Mesendoderm (in vitro differentiated cells): ENCODE measurements at regions not wholly inside any gene's neighbourhood (a gene's known extent, or its start where the extent isn't known, plus 50 kb on each side); places are given as distances from the start of the nearest gene placed in this dataset.
"Not testable (repeated sequence)": the region's sequence is repeated elsewhere in the genome, so short reads cannot be mapped to it uniquely, and the experiment has no call there.

Experiments
- DNase-seq: peaks from one replicate; pipeline ENCODE4 v3.0.0; 2013
- H2AK5ac ChIP-seq: 2 replicates; pipeline ENCODE4 v1.6.1; 2013; ENCODE audit warnings: low read length, inconsistent platforms
- H2BK120ac ChIP-seq: 2 replicates; pipeline ENCODE4 v1.6.1; 2013; ENCODE audit warnings: low read depth, mild to moderate bottlenecking, low read length, moderate library complexity, mixed read lengths
- H2BK15ac ChIP-seq: replicated peaks from 2 replicates; pipeline ENCODE4 v1.6.1; 2013; ENCODE audit warnings: low read depth, mild to moderate bottlenecking, moderate library complexity
- H2BK5ac ChIP-seq: 2 replicates; pipeline ENCODE4 v1.6.1; 2013; ENCODE audit warnings: low read length, inconsistent platforms
- H3K18ac ChIP-seq: 2 replicates; pipeline ENCODE4 v1.6.1; 2013; ENCODE audit warnings: mild to moderate bottlenecking, low read length, mixed read lengths
- H3K23ac ChIP-seq: one replicate; pipeline ENCODE4 v1.6.1; 2013; ENCODE audit warnings: low read length
- H3K27ac ChIP-seq: 2 replicates; pipeline ENCODE4 v1.5.1; 2013; ENCODE audit warnings: low read depth, mild to moderate bottlenecking, inconsistent platforms, low read length, moderate library complexity
- H3K27me3 ChIP-seq: 2 replicates; pipeline ENCODE4 v1.6.1; 2013; ENCODE audit warnings: low read length, control low read depth, mild to moderate bottlenecking, inconsistent platforms; ENCODE audit not compliant: insufficient read depth, poor library complexity
- H3K36me3 ChIP-seq: 2 replicates; pipeline ENCODE4 v1.6.1; 2013; ENCODE audit warnings: low read length, inconsistent platforms; ENCODE audit not compliant: control insufficient read depth, insufficient read depth
- H3K4ac ChIP-seq: one replicate; pipeline ENCODE4 v1.6.1; 2013; ENCODE audit warnings: low read depth, mild to moderate bottlenecking, low read length, moderate library complexity
- H3K4me1 ChIP-seq: 2 replicates; pipeline ENCODE4 v1.6.1; 2013; ENCODE audit warnings: low read depth, low read length, inconsistent platforms; ENCODE audit not compliant: control insufficient read depth
- H3K4me2 ChIP-seq: 2 replicates; pipeline ENCODE4 v1.6.1; 2013; ENCODE audit warnings: low read length
- H3K4me3 ChIP-seq: 2 replicates; pipeline ENCODE4 v1.5.1; 2013; ENCODE audit warnings: mild to moderate bottlenecking, low read length
- H3K56ac ChIP-seq: one replicate; pipeline ENCODE4 v1.6.1; 2013; ENCODE audit warnings: low read length
- H3K79me1 ChIP-seq: 2 replicates; pipeline ENCODE4 v1.6.1; 2013; ENCODE audit warnings: low read length, inconsistent platforms
- H3K79me2 ChIP-seq: 2 replicates; pipeline ENCODE4 v1.6.1; 2013; ENCODE audit warnings: mild to moderate bottlenecking, low read length; ENCODE audit not compliant: control insufficient read depth, insufficient read depth
- H3K9ac ChIP-seq: 2 replicates; pipeline ENCODE4 v1.6.1; 2013; ENCODE audit warnings: low read length, inconsistent platforms
- H4K5ac ChIP-seq: one replicate; pipeline ENCODE4 v1.6.1; 2013; ENCODE audit warnings: low read length
- H4K8ac ChIP-seq: one replicate; pipeline ENCODE4 v1.6.1; 2013; ENCODE audit warnings: low read depth, mild to moderate bottlenecking, control low read depth, low read length, moderate library complexity
- WGBS: extraction: QIAGEN DNeasy Blood & Tissue Kit; methylation state at CpG from one replicate; pipeline ENCODE4 v1.1.7; 2013; ENCODE audit warnings: low lambda C conversion rate, missing lambda C conversion rate; ENCODE audit not compliant: insufficient coverage; ENCODE audit errors: extremely low coverage; 5-methylcytosine and 5-hydroxymethylcytosine counted together

DNA sequence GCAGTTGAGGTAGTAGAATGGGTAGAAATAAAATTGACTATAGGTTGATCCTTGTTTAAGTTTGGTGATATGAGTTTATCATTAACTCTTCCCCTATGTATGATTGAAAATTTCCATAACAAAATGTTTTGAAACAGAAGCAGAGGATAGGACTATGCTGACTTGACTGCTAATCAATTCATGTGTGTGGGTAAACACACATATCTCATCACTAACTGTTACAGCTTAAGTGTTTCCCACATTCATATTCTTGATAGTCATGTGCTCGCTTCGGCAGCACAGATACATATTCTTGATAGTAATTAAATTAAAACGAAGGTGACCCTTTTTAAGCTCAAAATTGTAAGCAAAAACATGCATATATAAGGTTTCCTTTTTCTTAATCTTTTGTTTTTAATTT is 68.2 kb upstream of the SAMSN1 start:
- WGBS: no CpG with 5 or more reads among the region's 3 CpGs
- H3K4me2 ChIP-seq: no peak overlapping the region
- no peaks in the 10 kb centered on the region for H3K4me1 ChIP-seq
- H3K9ac ChIP-seq: no peak overlapping the region
- H2BK120ac ChIP-seq: no peak overlapping the region
- no peaks in the 10 kb centered on the region for H3K79me1 ChIP-seq
- no peak overlapping the region for H4K8ac ChIP-seq
- no peaks in the 10 kb centered on the region for H3K36me3 ChIP-seq
- no peak overlapping the region for H3K4ac ChIP-seq
- no peak for DNase-seq
- H3K23ac ChIP-seq: no peak overlapping the region
- H2AK5ac ChIP-seq: no peak overlapping the region
- H3K18ac ChIP-seq: no peak overlapping the region
- no peak overlapping the region for H3K4me3 ChIP-seq
- H4K5ac ChIP-seq: no peak overlapping the region
- no peaks in the 10 kb centered on the region for H3K27me3 ChIP-seq
- no peak overlapping the region for H2BK15ac ChIP-seq
- H3K79me2 ChIP-seq: no peaks in the 10 kb centered on the region
- no peak overlapping the region for H3K27ac ChIP-seq
- H3K56ac ChIP-seq: no peak overlapping the region
- no peak overlapping the region for H2BK5ac ChIP-seq

DNA sequence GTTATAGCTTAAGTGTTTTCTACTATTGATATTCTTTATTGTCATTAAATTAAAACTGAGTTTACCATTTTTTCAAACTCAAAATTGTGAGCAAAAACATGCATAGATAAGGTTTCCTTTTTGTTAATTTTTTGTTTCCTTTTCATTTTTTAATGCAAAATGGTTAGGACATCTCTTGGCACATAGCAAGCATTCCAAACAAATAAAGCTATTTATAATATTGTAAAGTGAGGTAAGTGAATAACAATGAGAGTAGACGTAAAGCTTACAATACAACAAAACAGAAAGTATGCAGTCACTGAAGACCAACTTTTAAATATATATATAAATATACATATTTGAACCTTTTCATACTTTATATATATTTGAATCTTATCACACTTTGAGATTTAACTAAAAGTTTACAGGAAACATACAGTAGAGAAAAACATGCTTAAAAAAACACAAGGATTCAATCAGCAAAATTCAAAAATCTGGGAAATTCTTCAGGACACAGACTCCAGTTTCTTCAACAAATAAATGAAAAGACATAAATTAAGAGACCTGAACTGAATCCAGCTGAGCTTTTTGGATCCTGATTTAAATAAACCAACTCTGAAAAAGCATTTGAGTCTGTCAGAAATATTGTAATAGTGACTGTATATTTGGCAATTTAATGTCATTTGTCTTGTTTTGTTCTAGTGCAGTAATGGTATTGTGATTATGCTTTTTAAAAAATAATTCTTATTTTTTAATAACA is 67.5 kb upstream of the SAMSN1 start:
- DNase-seq: no peak
- no peak overlapping the region for H4K8ac ChIP-seq
- no peak overlapping the region for H2AK5ac ChIP-seq
- no peak overlapping the region for H2BK5ac ChIP-seq
- no peak overlapping the region for H4K5ac ChIP-seq
- H3K79me2 ChIP-seq: no peaks in the 10 kb centered on the region
- no peaks in the 10 kb centered on the region for H3K36me3 ChIP-seq
- no peak overlapping the region for H3K56ac ChIP-seq
- H3K79me1 ChIP-seq: no peaks in the 10 kb centered on the region
- no peak overlapping the region for H3K27ac ChIP-seq
- no peak overlapping the region for H3K4me2 ChIP-seq
- H3K4me1 ChIP-seq: no peaks in the 10 kb centered on the region
- no peak overlapping the region for H3K4ac ChIP-seq
- H3K23ac ChIP-seq: no peak overlapping the region
- H3K27me3 ChIP-seq: no peaks in the 10 kb centered on the region
- H2BK120ac ChIP-seq: no peak overlapping the region
- H3K4me3 ChIP-seq: no peak overlapping the region
- H3K9ac ChIP-seq: no peak overlapping the region
- no peak overlapping the region for H3K18ac ChIP-seq
- no CpG with 5 or more reads among the region's 1 CpG for WGBS
- no peak overlapping the region for H2BK15ac ChIP-seq

DNA sequence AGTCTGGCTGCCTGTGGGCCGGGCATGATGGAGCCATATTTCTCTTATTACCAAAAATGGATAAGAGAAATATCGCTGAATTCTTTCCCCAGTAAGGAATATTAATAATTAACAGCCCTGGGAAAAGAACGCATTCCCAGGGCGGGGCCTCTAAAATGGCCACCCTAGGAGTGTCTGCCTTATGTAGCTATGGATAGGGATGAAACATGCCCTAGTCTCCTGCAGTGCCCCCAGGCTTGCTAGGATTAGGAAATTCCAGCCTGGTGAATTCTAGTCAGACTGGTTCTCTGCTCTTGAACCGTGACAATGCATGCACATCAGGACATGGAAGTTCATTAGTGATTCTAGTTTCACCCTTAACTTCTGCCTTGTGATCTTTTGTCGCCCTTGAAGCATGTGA is 64.0 kb upstream of the SAMSN1 start:
- not testable (repeated sequence) for H3K23ac ChIP-seq, H3K79me2 ChIP-seq, H3K4ac ChIP-seq, DNase-seq, H3K79me1 ChIP-seq, H3K9ac ChIP-seq, H3K18ac ChIP-seq, H3K4me1 ChIP-seq, H3K4me3 ChIP-seq, H3K36me3 ChIP-seq, H2BK120ac ChIP-seq, H3K4me2 ChIP-seq, H4K5ac ChIP-seq, H2BK5ac ChIP-seq, H4K8ac ChIP-seq, H3K27me3 ChIP-seq, H2BK15ac ChIP-seq, H3K27ac ChIP-seq, H3K56ac ChIP-seq, H2AK5ac ChIP-seq
- WGBS: no CpG with 5 or more reads among the region's 6 CpGs

DNA sequence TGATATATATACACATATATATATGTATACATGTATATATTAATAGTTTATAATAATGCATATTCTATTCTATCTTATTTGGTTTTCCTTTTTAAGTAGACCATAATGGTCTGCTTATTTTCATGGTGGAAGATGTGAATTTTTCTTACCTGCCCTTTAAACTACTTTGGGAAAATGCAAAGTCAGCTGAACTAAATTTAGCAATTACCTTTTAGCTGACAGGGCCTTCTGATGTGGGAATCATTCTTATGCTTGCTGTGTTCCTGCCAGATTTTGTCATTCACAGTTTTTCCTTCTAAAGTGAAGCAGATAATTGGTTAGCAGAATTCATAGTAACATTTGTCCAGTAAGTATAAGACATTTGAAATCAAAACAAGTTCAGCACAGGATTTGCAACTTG is 63.2 kb upstream of the SAMSN1 start:
- H3K79me1 ChIP-seq: no peaks in the 10 kb centered on the region
- no peak overlapping the region for H3K27ac ChIP-seq

DNA sequence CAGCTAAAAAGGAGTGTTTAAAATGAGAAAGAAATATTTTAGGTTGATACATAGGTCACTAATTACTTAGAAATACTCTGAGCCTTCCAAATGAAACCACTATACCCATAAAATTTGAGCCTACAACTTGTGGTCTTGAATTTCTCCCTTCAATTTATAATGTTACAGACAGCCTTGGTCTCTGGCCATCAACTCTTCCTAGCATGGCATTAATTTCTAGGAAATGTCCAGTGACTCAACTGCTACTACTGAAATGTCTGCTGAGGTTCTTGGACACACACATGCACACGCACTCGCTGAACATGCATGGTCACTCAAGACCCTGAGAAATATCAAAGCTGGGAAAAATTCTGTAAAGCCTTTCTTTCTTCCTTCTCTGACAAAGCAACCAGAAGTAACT is 61.1 kb upstream of the SAMSN1 start:
- no peak for DNase-seq
- H2BK120ac ChIP-seq: no peak overlapping the region
- no peaks in the 10 kb centered on the region for H3K4me1 ChIP-seq
- no peak overlapping the region for H3K9ac ChIP-seq
- no peaks in the 10 kb centered on the region for H3K36me3 ChIP-seq
- no peak overlapping the region for H3K4ac ChIP-seq
- no peaks in the 10 kb centered on the region for H3K27me3 ChIP-seq
- H4K5ac ChIP-seq: no peak overlapping the region
- no CpG with 5 or more reads among the region's 2 CpGs for WGBS
- H3K56ac ChIP-seq: no peak overlapping the region
- H4K8ac ChIP-seq: no peak overlapping the region
- no peak overlapping the region for H3K23ac ChIP-seq
- H2BK15ac ChIP-seq: no peak overlapping the region
- no peaks in the 10 kb centered on the region for H3K79me2 ChIP-seq
- no peak overlapping the region for H2BK5ac ChIP-seq
- H3K27ac ChIP-seq: no peak overlapping the region
- H3K18ac ChIP-seq: no peak overlapping the region
- H2AK5ac ChIP-seq: no peak overlapping the region
- no peaks in the 10 kb centered on the region for H3K79me1 ChIP-seq
- no peak overlapping the region for H3K4me3 ChIP-seq
- no peak overlapping the region for H3K4me2 ChIP-seq

More for the DNA sequence above, 63.2 kb upstream of the SAMSN1 start:
- no peak for DNase-seq
- Histone ChIP-seq H2BK5ac (no peak overlapping the region), H3K79me2 (no peaks in the 10 kb centered on the region), H2BK15ac (no peak overlapping the region), H3K4me3 (no peak overlapping the region), H3K18ac (no peak overlapping the region), H4K8ac (no peak overlapping the region), H3K4ac (no peak overlapping the region), H2AK5ac (no peak overlapping the region), H3K23ac (no peak overlapping the region), H2BK120ac (no peak overlapping the region), H3K9ac (no peak overlapping the region), H4K5ac (no peak overlapping the region), H3K4me2 (no peak overlapping the region), H3K36me3 (no peaks in the 10 kb centered on the region), H3K27me3 (no peaks in the 10 kb centered on the region), H3K4me1 (no peaks in the 10 kb centered on the region), H3K56ac (no peak overlapping the region)

DNA sequence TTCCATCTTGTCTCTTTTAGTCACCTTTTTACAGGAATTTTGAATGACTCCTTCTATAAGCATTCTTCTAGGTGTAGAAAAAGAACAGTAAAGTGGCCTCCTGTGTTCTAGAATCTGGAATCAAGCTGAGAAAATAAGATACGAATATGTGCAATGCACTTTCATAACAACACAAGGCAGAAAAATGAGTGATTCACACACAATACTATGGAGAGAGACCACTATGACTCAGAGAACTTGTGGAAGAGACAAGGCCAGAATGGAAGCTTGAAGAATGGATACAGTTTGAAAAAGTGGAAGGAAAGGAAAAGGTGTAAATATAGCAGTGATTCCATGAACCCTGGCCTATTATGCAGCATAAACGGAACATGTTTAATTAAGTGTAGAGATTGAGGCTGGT is 57.1 kb upstream of the SAMSN1 start:
- Histone ChIP-seq H2BK120ac (no peak overlapping the region), H3K4me1 (no peaks in the 10 kb centered on the region), H3K56ac (no peak overlapping the region), H3K23ac (no peak overlapping the region), H4K8ac (no peak overlapping the region), H3K79me2 (no peaks in the 10 kb centered on the region), H2AK5ac (no peak overlapping the region), H4K5ac (no peak overlapping the region), H3K4me2 (no peak overlapping the region), H3K9ac (no peak overlapping the region), H3K79me1 (no peaks in the 10 kb centered on the region), H3K36me3 (no peaks in the 10 kb centered on the region), H3K4me3 (no peak overlapping the region), H3K18ac (no peak overlapping the region), H3K27me3 (no peaks in the 10 kb centered on the region), H3K27ac (no peak overlapping the region), H2BK15ac (no peak overlapping the region), H2BK5ac (no peak overlapping the region), H3K4ac (no peak overlapping the region)
- no peak for DNase-seq
- WGBS: no CpG with 5 or more reads among the region's 2 CpGs
